ENCODE measurements at regions not wholly inside any gene's neighbourhood (a gene's known extent, or its start where the extent isn't known, plus 50 kb on each side); places are given as distances from the start of the nearest gene placed in this dataset.
"Not testable (repeated sequence)": the region's sequence is repeated elsewhere in the genome, so short reads cannot be mapped to it uniquely, and the experiment has no call there.

- H3K27me3 Mint-ChIP-seq = no peaks in the 10 kb centered on the region
- DNase-seq (no peak), ATAC-seq (no peak)
- H3K4me1 Mint-ChIP-seq = no peaks in the 10 kb centered on the region
- H3K4me3 Mint-ChIP-seq = no peak overlapping the region
- no peak overlapping the region for H3K27ac Mint-ChIP-seq
- no peaks in the 10 kb centered on the region for H3K9me3 Mint-ChIP-seq
These were observed 85.6 kb upstream of the CASZ1 start for GRCh38 chr1:10882069-10882468.

DNA sequence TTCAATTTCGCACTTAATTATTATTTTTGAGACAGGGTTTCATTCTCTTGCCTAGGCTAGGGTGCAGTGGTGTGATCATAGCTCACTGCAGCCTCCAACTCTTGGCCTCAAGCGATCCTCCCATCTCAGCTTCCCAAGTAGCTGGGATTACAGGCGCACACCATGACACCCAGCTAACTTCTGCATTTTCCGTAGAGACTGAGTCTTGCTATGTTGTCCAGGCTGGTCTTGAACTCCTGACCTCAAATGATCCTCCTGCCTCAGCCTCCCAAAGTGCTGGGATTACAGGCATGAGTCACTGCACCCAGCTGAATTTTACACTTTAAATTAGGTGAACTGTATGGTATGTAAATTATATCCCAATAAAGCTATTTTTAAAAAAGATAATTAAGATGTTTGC is 90.6 kb upstream of the CASZ1 start:
- ATAC-seq, H3K4me3 Mint-ChIP-seq, H3K9me3 Mint-ChIP-seq, DNase-seq, H3K27ac Mint-ChIP-seq: not testable (repeated sequence)
- peaks cover 13% of the 10 kb centered on the region for H3K4me1 Mint-ChIP-seq
- H3K27me3 Mint-ChIP-seq = peaks cover 41% of the 10 kb centered on the region

DNA sequence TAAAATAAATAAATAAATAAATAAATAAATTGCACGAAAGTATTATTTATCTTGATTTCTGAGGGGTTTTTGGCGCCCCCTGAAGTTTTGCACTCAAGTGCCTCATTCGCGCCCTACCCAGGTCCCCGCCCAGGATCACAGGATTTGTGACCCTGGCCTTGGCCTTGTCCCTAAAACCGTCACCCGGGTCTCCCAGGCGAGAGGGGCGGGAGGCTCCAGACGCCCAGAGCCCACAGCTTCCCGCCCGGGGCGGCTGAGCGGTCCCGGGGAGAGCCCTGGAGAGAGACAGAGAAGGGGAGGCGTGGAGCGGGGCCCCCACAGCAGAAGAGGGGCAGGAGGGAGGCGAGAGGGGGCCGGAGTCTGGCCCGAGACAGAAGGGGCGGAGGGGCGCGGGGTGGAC is 91.8 kb upstream of the CASZ1 start:
- Mint-ChIP-seq H3K4me3 (no peak overlapping the region), H3K27ac (no peak overlapping the region), H3K4me1 (peaks cover 13% of the 10 kb centered on the region), H3K9me3 (no peaks in the 10 kb centered on the region), H3K27me3 (peaks cover 54% of the 10 kb centered on the region)
- DNase-seq (no peak), ATAC-seq (peak; percentile 64)

DNA sequence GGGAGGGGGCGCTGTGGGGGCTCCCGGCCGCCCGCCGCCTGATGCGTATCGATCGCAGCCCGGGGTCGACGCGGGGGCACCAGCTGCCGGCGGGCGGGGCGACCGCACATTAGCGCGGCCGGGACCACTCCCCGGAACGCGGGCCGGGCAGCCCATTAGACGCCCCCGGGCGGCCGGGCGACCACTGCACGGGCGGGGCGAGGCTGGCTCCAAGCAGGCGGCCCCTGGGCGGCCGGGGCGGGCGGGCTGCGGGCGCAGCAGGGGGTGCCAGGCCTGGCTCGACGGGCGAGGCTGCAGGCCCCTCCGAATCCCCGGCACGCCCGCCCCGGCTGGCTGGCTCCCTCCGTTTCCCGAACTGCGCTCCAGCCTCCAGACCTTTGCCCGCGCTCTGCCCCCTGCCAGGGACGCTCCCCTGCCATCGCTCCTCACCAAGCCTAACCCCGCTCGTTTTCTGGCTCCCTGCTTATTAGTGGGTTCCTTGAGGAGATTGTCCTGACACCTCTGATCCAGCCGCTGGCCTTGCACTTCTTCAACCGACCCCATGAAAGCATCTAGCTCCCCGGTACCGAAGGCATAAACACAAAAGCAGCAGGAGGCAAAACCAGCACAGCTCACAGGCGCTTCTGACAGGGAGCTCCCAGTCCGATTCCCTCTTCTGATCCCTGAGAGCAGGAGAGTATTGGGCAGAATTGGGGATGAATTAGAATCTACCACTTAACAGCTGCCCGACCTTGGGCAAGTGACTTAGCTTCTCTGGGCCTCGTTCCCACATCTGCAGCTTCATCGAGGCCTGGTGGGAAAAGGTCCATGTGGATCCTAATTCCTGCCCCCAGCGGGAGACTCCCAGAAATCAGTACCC is 92.6 kb upstream of the CASZ1 start:
- peaks cover 54% of the 10 kb centered on the region for H3K27me3 Mint-ChIP-seq
- peaks cover 13% of the 10 kb centered on the region for H3K4me1 Mint-ChIP-seq
- H3K4me3 Mint-ChIP-seq = peak overlapping the region; percentile 57 to 66
- ATAC-seq = peak; percentile 45
- no peaks in the 10 kb centered on the region for H3K9me3 Mint-ChIP-seq
- no peak overlapping the region for H3K27ac Mint-ChIP-seq
- DNase-seq = no peak

GRCh38 chr1:10889650-10890353 is 93.4 kb upstream of the CASZ1 start:
- H3K27ac Mint-ChIP-seq = no peak overlapping the region
- peaks cover 13% of the 10 kb centered on the region for H3K4me1 Mint-ChIP-seq
- no peak for ATAC-seq
- DNase-seq = no peak
- H3K9me3 Mint-ChIP-seq = no peaks in the 10 kb centered on the region
- H3K27me3 Mint-ChIP-seq = peaks cover 54% of the 10 kb centered on the region
- no peak overlapping the region for H3K4me3 Mint-ChIP-seq

GRCh38 chr1:10890491-10891071 is 94.1 kb upstream of the CASZ1 start:
- Mint-ChIP-seq H3K4me1 (peaks cover 13% of the 10 kb centered on the region), H3K27me3 (peaks cover 54% of the 10 kb centered on the region), H3K9me3 (no peaks in the 10 kb centered on the region), H3K27ac (no peak overlapping the region), H3K4me3 (no peak overlapping the region)
- no peak for ATAC-seq
- no peak for DNase-seq

GRCh38 chr1:10891091-10891490 is 94.6 kb upstream of the CASZ1 start:
- no peak overlapping the region for H3K4me3 Mint-ChIP-seq
- H3K9me3 Mint-ChIP-seq = no peaks in the 10 kb centered on the region
- no peak for ATAC-seq
- DNase-seq = no peak
- peaks cover 54% of the 10 kb centered on the region for H3K27me3 Mint-ChIP-seq
- H3K4me1 Mint-ChIP-seq = peaks cover 13% of the 10 kb centered on the region
- no peak overlapping the region for H3K27ac Mint-ChIP-seq

GRCh38 chr1:10892138-10893065 is 96.0 kb upstream of the CASZ1 start:
- H3K9me3 Mint-ChIP-seq = no peaks in the 10 kb centered on the region
- peaks cover 54% of the 10 kb centered on the region for H3K27me3 Mint-ChIP-seq
- DNase-seq (no peak), ATAC-seq (no peak)
- H3K4me3 Mint-ChIP-seq = no peak overlapping the region
- no peak overlapping the region for H3K27ac Mint-ChIP-seq
- peaks cover 13% of the 10 kb centered on the region for H3K4me1 Mint-ChIP-seq

DNA sequence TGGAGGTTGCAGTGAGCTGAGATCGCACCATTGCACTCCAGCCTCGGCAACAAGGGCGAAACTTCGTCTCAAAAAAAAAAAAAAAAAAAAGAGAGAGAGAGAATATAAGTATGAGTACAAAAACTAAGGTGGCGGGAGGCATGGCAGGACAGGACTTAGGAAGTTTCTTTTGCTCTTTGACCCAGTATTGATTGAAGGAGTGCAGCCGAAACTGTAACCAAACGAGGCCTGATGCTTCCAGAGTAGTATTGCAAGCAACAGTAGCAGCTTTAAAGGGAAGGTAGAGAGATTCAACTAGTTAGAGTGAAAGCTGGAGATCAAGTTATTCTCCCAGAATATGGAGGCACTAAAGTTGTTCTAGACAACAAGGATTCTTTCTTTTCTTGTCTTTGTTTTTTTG is 99.2 kb upstream of the CASZ1 start:
- Mint-ChIP-seq H3K4me3 (no peak overlapping the region), H3K27ac (no peak overlapping the region), H3K9me3 (no peaks in the 10 kb centered on the region), H3K4me1 (peaks cover 6% of the 10 kb centered on the region), H3K27me3 (peaks cover 26% of the 10 kb centered on the region)
- ATAC-seq (no peak), DNase-seq (no peak)

- Mint-ChIP-seq H3K27me3 (peaks cover 16% of the 10 kb centered on the region), H3K9me3 (no peaks in the 10 kb centered on the region), H3K27ac (no peak overlapping the region), H3K4me1 (peaks cover 6% of the 10 kb centered on the region), H3K4me3 (no peak overlapping the region)
- no peak for DNase-seq
- ATAC-seq = no peak
These were observed 100.2 kb upstream of the CASZ1 start for GRCh38 chr1:10896673-10897072.

- no peak overlapping the region for H3K4me3 Mint-ChIP-seq
- DNase-seq = no peak
- H3K9me3 Mint-ChIP-seq = no peaks in the 10 kb centered on the region
- no peak for ATAC-seq
- no peak overlapping the region for H3K27ac Mint-ChIP-seq
- peaks cover 8% of the 10 kb centered on the region for H3K27me3 Mint-ChIP-seq
- H3K4me1 Mint-ChIP-seq = peaks cover 6% of the 10 kb centered on the region
These were observed 101.0 kb upstream of the CASZ1 start for GRCh38 chr1:10897321-10897980.

- Mint-ChIP-seq H3K9me3 (no peaks in the 10 kb centered on the region), H3K4me3 (no peak overlapping the region), H3K27ac (peak overlapping the region in 1 of 2 donors; percentile 71), H3K27me3 (peaks cover 1% of the 10 kb centered on the region), H3K4me1 (peaks cover 6% of the 10 kb centered on the region)
- DNase-seq (no peak), ATAC-seq (no peak)
These were observed 101.7 kb upstream of the CASZ1 start for GRCh38 chr1:10897981-10898728.

GRCh38 chr1:10898921-10899320 is 102.5 kb upstream of the CASZ1 start:
- no peak for ATAC-seq
- H3K27ac Mint-ChIP-seq = no peak overlapping the region
- H3K27me3 Mint-ChIP-seq = no peaks in the 10 kb centered on the region
- H3K4me1 Mint-ChIP-seq = peaks cover 13% of the 10 kb centered on the region
- DNase-seq = no peak
- H3K9me3 Mint-ChIP-seq = no peaks in the 10 kb centered on the region
- H3K4me3 Mint-ChIP-seq = no peak overlapping the region

GRCh38 chr1:10899490-10900250 is 103.2 kb upstream of the CASZ1 start:
- no peak overlapping the region for H3K4me3 Mint-ChIP-seq
- peak overlapping the region in 1 of 2 donors; percentile 55 for H3K27ac Mint-ChIP-seq
- H3K4me1 Mint-ChIP-seq = peaks cover 21% of the 10 kb centered on the region
- DNase-seq (no peak), ATAC-seq (no peak)
- no peaks in the 10 kb centered on the region for H3K27me3 Mint-ChIP-seq
- no peaks in the 10 kb centered on the region for H3K9me3 Mint-ChIP-seq

Measured in stimulated activated naive CD8-positive, alpha-beta T cell treated with anti-CD3 and anti-CD28 coated beads, Interleukin-15, amount 100 ng/mL, for 72 hours (primary cell).